Caco-2 (cell line): ENCODE measurements at regions not wholly inside any gene's neighbourhood (a gene's known extent, or its start where the extent isn't known, plus 50 kb on each side); places are given as distances from the start of the nearest gene placed in this dataset.
"Not testable (repeated sequence)": the region's sequence is repeated elsewhere in the genome, so short reads cannot be mapped to it uniquely, and the experiment has no call there.

Source experiments
- BruUV-seq: library from RNA; stranded (reverse); fragments of 400-500 nt; replicated peaks from 2 replicates; lab custom pipeline; 2021; lab: Mats Ljungman, UMichigan
- CTCF ChIA-PET: fragments of 300-600 bp; sonication (Branson Sonifier 250); formaldehyde crosslinking; loops from one replicate; lab custom pipeline; 2022; ENCODE audit warnings: antibody characterized with exemption; lab: Charles Lee
- POLR2A ChIA-PET: fragments of 300-600 bp; sonication (Branson Sonifier 250); formaldehyde crosslinking; loops from one replicate; lab custom pipeline; 2022; ENCODE audit warnings: antibody characterized with exemption; lab: Charles Lee
- DNase-seq, 2 experiments: peaks; one replicate each; pipeline versions ENCODE4 v3.0.0 to v3.0.0-alpha.2; 2020 to 2022
- H3K27me3 ChIP-seq: replicated peaks from 2 replicates; pipeline ENCODE4 v1.6.0; 2011; ENCODE audit warnings: low read length; ENCODE audit not compliant: control insufficient read depth, insufficient read depth
- H3K36me3 ChIP-seq: 2 replicates; pipeline ENCODE4 v1.5.1; 2011; ENCODE audit warnings: low read length; ENCODE audit not compliant: control insufficient read depth, insufficient read depth
- H3K4me1 ChIP-seq: fragments of 250-450 bp; sonication (Bioruptor Pico); 2 replicates; pipeline ENCODE4 v1.5.1; 2020; ENCODE audit warnings: mild to moderate bottlenecking
- H3K4me3 ChIP-seq: 2 replicates; pipeline ENCODE4 v1.5.1; 2011; ENCODE audit warnings: low read depth, mild to moderate bottlenecking, control low read depth, low read length
- H3K9me3 ChIP-seq: fragments of 250-450 bp; sonication (Bioruptor Pico); 2 replicates; pipeline ENCODE4 v1.5.1; 2020; ENCODE audit warnings: mild to moderate bottlenecking, moderate library complexity
- H3K27ac Mint-ChIP-seq: one replicate; pipeline ENCODE4 v1.8.0; 2022; ENCODE audit warnings: mixed read lengths; ENCODE audit not compliant: unreplicated experiment
- H3K27me3 Mint-ChIP-seq: one replicate; pipeline ENCODE4 v1.8.0; 2022; ENCODE audit warnings: mixed read lengths; ENCODE audit not compliant: insufficient read depth, unreplicated experiment
- H3K36me3 Mint-ChIP-seq: one replicate; pipeline ENCODE4 v1.8.0; 2022; ENCODE audit warnings: mild to moderate bottlenecking, mixed read lengths; ENCODE audit not compliant: insufficient read depth, unreplicated experiment
- H3K4me1 Mint-ChIP-seq: one replicate; pipeline ENCODE4 v1.8.0; 2022; ENCODE audit warnings: low read depth, mixed read lengths; ENCODE audit not compliant: unreplicated experiment
- H3K4me3 Mint-ChIP-seq: one replicate; pipeline ENCODE4 v1.8.0; 2022; ENCODE audit warnings: mild to moderate bottlenecking, moderate library complexity, mixed read lengths; ENCODE audit not compliant: unreplicated experiment
- H3K9me3 Mint-ChIP-seq: one replicate; pipeline ENCODE4 v1.8.0; 2022; ENCODE audit warnings: mixed read lengths; ENCODE audit not compliant: unreplicated experiment
- CTCF ChIP-seq, 2 experiments: fragments of 200-600 bp in 1 of 2; IDR thresholded peaks; 1 replicate in 1 of 2; 2 replicates in 1 of 2; pipeline versions ENCODE4 v1.5.1 to v1.8.0; 2011 to 2022; ENCODE audit warnings: antibody characterized with exemption in 1 of 2, control low read depth in 1 of 2, inconsistent platforms in 1 of 2, low read depth in 1 of 2, low read length in 1 of 2, mild to moderate bottlenecking in 1 of 2, moderate library complexity in 1 of 2; ENCODE audit not compliant: insufficient read depth in 1 of 2, severe bottlenecking in 1 of 2, unreplicated experiment in 1 of 2
- intact Hi-C: fragments of 100-400 bp; cut with micrococcal nuclease; formaldehyde crosslinking; loops from one replicate; pipeline ENCODE4 v1.10.0; 2022; ENCODE audit not compliant: unreplicated experiment

- H3K4me3 Mint-ChIP-seq, result no peak overlapping the region
- DNase-seq, result no peak
- POLR2A ChIA-PET, result no interaction called here
- Histone ChIP-seq H3K36me3 (no peaks in the 10 kb centered on the region), H3K27me3 (peaks cover 1% of the 10 kb centered on the region; the same call in 1 of the 2 replicates), H3K9me3 (no peaks in the 10 kb centered on the region), H3K4me3 (no peak overlapping the region), H3K4me1 (no peaks in the 10 kb centered on the region)
- H3K27me3 Mint-ChIP-seq, result peaks cover 22% of the 10 kb centered on the region
- no peaks in the 10 kb centered on the region for H3K36me3 Mint-ChIP-seq
- no peaks in the 10 kb centered on the region for H3K4me1 Mint-ChIP-seq
- no peak overlapping the region for H3K27ac Mint-ChIP-seq
- intact Hi-C loops, result no loop called here
- H3K9me3 Mint-ChIP-seq, result no peaks in the 10 kb centered on the region
- CTCF ChIA-PET, result no interaction called here
- BruUV-seq, result no TSS peak
- no peak for TF ChIP-seq CTCF (IDR thresholded peaks at IDR 0.05; ENCODE audit: insufficient read depth in 1 of 2, low read depth in 1 of 2, low read length in 1 of 2, severe bottlenecking in 1 of 2, unreplicated experiment in 1 of 2)
These were observed 241.0 kb upstream of the PRSS1 start for GRCh38 chr7:142508251-142508650.

GRCh38 chr7:142507799-142508198 lies 241.5 kb upstream of the PRSS1 start:
- H3K4me1 Mint-ChIP-seq, result no peaks in the 10 kb centered on the region
- no peak overlapping the region for H3K4me3 ChIP-seq

GRCh38 chr7:142507066-142507465 lies 242.2 kb upstream of the PRSS1 start:
- H3K36me3 Mint-ChIP-seq, intact Hi-C loops, BruUV-seq, H3K4me1 Mint-ChIP-seq, POLR2A ChIA-PET, H3K36me3 ChIP-seq, H3K4me3 Mint-ChIP-seq, DNase-seq, H3K9me3 ChIP-seq, H3K4me3 ChIP-seq, H3K9me3 Mint-ChIP-seq, H3K27ac Mint-ChIP-seq, H3K27me3 ChIP-seq, H3K4me1 ChIP-seq: not testable (repeated sequence)
- CTCF ChIA-PET, result interaction anchor here (0.7 to 1.2 kb wide), 2 partner anchors 20 to 66 kb away, joined by 3 to 5 read pairs; no protein-coding TSS in a partner anchor
- H3K27me3 Mint-ChIP-seq, result peaks cover 25% of the 10 kb centered on the region

More at GRCh38 chr7:142507799-142508198, 241.5 kb upstream of the PRSS1 start:
- TF ChIP-seq CTCF (IDR thresholded peaks at IDR 0.05; ENCODE audit: insufficient read depth in 1 of 2, low read depth in 1 of 2, low read length in 1 of 2, severe bottlenecking in 1 of 2, unreplicated experiment in 1 of 2), result no peak
- intact Hi-C loops, result no loop called here
- Mint-ChIP-seq H3K27me3 (peaks cover 22% of the 10 kb centered on the region), H3K4me3 (no peak overlapping the region), H3K9me3 (no peaks in the 10 kb centered on the region), H3K36me3 (no peaks in the 10 kb centered on the region), H3K27ac (no peak overlapping the region)
- no peak for DNase-seq
- H3K36me3 ChIP-seq, result no peaks in the 10 kb centered on the region
- no peaks in the 10 kb centered on the region for H3K4me1 ChIP-seq
- peaks cover 1% of the 10 kb centered on the region; the same call in 1 of the 2 replicates for H3K27me3 ChIP-seq
- no TSS peak for BruUV-seq
- ChIA-PET CTCF (no interaction called here), POLR2A (no interaction called here)
- H3K9me3 ChIP-seq, result no peaks in the 10 kb centered on the region
